Fibroblast of skin of right quadriceps (primary cell): ENCODE measurements at regions not wholly inside any gene's neighbourhood (a gene's known extent, or its start where the extent isn't known, plus 50 kb on each side); places are given as distances from the start of the nearest gene placed in this dataset.
"Not testable (repeated sequence)": the region's sequence is repeated elsewhere in the genome, so short reads cannot be mapped to it uniquely, and the experiment has no call there.

Experiments
- DNase-seq: peaks from one replicate; pipeline ENCODE4 v3.0.0-alpha.2; 2013

DNA sequence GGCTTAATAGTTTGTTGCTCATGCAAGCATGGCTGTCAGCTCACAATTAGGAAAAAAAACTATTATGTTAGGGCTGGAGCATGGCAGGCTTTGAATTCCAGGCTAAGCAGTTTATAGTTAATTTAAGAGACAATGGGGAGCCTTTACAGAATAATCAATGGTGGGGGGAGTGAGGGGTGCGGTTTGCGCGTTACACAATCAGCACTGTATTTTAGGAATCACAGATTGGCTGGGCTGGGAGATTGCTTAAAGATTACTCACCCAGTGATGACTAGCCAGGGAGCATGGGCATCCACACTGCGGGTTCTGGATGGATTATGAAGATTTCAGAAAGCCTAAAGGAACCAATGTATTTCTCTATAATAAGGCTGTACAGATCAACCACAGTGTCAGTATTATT lies 186.6 kb downstream of the SOX3 start:
- DNase-seq = no peak

DNA sequence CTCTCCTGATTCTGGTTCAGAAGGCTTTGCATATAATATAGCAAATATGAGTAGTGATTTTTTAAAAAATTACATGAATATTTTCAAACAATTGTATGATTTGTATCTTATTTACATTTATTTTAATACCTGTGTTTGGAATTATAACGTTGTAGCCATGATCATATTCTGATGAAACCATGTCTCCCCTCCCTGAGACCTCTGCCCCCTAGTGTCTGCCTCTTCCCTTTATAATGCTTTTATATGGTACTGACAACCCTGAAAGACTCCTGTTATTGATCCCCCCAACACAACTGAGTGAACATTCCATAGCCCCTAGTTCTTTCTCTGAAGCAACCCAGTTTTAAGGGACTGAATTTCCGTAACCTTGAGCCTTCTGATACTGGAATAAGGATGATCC lies 187.4 kb downstream of the SOX3 start:
- no peak for DNase-seq

DNA sequence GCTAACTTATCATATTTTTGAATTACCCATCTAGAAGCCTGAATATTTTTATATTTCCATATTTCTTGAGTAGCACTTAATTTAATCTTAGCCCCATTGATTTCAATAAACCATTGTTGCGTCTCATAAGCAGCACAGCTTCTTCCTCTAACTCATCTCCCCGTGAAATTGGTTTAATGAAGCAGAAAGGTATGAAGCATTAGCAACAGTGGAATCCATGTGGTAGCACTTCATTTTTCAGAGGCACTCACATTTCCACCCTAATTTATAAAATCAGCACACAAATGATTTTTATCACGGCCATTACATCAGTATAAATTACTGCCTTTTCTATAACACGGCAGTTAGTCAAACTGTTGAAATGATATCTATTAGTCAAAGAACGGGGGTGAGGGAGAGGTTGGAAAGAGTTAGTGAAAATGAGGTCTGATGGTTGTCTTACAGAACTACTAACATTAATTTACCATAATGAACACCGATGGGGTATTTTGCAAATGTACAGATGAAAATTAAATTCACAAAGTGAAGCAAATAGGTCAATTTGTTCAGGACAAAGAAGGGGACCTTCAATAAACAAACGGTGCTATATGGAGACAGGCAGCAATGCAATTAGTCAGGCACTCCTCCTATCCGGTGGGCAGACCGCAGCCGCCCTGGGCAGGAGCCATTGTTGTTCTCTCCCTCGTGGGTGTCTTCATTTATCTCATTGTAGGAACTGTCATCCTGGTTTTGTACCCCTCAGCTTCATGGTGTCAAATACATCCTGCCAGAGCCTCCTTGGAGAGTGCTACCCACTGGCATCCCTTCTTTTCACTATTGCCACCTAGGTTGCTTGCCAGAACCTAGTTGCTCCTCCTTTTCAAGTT lies 205.7 kb downstream of the SOX3 start:
- no peak for DNase-seq

DNA sequence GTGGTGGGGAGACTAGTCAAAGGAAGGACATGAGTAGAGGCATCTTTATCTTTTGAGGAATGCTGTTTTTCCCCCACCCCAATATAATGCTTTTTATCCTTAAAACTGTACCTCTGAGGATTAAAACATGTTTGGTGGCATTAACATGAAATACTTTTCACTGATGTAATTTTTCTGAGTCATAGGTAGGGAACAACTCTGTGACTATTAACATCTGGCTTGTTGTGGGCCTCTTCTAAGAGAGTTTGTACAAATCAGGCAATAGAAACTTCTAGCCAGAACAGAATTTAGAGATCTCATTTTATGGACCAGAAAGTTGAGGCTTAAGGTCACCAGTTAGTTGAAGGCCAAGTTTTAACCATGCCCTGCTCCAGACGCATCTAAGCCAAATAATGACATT lies 207.6 kb downstream of the SOX3 start:
- no peak for DNase-seq

DNA sequence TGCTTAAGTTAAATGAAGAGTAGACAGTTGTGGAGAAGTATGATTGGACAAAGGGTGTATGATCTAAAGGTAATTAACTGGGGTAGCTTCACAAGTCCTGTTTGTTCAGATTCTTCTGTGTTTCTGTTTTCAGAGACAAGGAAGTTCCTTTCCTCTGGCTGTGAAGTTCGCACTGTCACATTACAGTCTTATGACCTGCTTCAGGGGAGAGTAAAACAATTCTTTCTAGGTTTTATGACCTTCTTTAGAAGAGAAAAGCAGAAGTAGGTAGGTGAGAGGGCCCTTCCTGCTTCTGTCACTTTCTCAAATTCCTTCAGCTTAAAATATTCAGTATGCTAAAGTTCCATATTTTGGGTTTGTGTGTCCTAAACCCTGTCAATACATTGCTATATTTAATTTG lies 211.9 kb downstream of the SOX3 start:
- DNase-seq = no peak

DNA sequence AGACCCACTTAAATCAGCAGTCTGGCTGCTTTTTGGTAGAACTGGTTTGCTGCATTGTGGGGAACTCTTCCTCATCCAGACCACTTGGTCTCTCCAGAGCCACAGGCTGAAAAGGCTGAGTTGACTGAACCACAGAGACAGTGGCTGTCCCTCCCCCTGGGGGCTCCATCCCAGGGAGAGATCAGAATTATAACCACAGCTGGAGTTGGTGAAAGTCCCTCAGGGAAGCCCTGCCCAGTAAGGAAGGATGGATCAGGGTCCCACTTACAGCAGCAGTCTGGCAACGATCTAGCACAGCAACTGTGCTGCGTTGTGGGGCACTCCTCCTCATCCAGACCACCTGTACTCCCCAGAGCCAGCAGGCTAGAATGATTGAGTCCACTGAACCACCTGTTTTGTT lies 212.7 kb downstream of the SOX3 start:
- no peak for DNase-seq

DNA sequence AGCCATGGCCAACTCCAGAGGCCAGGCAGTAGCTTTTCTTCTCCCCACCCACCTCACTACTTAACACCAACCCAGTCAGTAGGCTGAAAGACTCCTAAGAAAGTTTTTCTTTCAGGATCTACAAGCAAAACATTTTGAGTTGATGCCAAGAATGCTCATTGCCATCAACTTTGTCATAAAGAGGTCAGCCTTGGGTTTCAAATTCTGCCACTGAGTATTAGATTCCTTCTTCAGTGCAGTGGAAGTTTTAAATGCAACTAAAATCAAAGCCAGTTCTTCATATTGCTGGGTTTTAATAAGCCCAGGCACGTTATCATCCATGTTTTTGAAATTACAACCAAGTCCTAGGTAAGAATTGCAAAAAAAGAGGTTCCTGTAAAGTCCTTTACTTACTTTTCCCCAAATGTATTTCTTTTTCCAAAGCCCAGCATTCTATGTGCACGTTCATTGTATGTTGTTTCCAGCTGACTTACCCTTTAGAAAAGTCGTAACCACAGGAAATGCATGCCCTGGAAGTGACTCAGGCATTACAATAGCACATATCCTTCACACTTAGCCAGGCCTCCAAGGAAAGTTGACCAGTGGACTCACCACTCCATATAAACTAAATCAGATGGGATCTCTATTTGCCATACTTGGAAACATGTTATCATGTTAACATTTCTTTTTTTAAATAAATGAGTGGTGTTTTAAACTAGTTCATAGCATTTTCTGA lies 229.9 kb downstream of the SOX3 start:
- peak; percentile 41 for DNase-seq

DNA sequence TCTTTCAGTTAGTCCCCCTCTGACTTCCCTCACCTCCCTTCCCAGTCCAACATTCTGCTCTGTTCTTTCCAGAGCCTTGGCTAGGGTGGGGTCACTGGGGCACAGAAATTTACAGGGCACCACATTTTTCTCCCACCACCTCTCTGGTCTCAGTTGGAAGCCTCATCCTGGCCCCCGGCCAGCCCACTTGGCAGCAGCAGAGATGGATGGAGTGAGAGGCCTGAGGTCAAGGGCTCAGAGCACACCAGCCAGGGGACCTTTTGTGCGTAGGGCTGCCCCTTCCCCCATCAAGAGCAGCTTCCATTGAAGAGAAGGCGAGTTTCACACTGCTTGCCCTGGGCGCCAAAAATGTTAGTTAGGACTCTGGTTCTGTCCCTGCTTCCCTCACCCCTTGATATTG lies 230.9 kb downstream of the SOX3 start:
- DNase-seq = no peak

DNA sequence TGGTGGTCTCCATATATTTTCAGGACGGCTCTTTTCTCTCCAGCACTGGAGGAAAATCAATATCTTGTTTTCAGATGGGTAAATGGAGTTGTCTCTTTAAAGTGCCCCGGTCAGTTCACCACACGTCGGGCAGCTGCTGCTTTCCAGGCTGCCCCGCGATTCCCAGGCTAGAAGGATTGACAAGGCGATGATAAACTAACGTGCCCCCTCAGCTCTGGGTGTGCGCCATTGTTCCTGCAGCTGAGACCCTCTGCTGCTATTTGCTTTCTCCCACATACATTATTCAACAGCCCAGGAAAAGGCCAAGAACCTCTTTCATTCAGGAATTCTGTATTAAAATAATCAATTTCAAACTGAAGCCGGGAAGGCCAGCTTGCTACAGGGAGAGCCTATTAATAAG lies 254.5 kb downstream of the SOX3 start:
- no peak for DNase-seq

DNA sequence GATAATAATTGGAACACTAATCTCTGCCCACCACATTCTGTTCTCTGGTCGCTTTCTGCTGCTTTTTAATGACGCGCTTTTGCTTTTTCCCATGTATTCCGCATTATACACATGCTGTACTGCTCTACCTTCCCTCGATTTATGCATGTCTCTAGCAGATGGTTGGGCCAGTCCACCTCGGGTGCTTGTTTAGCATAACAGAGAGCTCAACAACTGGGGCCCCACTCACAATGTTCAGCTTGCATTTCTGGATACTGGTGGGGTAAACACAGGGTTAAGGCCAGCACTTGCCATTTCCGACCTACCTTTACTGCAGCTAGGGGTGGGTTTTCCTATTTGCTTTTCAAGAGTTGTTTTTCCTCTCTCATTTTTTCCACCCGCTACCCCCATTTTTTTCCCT lies 255.8 kb downstream of the SOX3 start:
- no peak for DNase-seq

DNA sequence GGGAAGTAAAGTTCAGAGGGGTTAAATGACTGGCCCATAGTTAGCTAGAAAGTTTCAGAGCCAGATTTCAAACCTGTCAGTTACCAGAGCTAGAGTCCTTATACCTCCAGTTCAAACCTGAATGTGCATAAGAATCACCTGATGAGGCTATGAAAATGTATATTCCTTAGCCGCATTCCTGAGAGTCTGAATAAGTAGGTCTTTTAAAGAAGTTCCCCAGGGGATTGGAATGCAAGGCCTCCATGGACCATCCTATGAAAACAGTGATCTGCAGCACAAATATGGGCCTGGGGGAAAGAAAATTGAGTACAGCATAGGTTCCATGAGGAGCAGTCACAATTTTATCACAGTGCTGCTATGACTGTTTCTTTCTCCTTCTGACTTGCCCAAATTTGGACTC lies 263.9 kb upstream of the CXorf66 start:
- DNase-seq = no peak

DNA sequence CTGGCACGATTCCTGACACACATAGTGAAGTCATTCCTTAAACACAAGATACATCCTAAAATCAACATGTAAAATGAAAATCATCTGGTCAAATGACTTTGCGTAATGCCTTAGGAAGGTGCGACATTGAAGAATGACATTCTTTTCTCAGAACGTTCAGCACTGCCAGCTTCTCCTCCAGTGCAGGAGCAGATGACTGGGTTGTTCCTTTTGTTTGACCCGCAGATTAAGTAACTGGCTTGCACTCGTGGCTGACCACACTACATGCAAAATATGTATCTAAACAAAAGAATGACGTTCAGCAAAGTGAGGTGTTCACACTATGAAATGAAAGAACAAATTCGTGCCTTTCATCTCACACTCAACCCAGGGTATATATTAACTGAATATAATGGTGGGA lies 260.7 kb upstream of the CXorf66 start:
- not testable (repeated sequence) for DNase-seq

DNA sequence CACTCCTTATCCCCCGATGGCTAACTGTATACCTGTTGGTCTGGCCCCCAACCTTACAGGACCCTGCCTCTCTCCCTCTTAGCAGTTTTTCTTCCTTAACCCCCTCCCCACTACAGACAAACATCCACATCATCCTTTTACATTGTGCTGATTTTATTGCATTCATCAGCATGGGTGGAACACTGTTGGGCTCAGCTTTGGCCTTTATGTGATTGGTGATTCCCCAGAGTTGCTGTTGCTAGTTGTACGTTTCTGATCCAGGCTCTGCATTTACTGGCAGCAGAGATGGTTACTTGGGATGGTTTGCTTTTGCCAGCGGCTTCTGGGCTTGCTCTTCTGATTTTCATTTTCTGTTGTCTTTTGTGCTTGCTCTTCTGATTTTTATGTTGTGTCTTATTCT lies 250.6 kb upstream of the CXorf66 start:
- not testable (repeated sequence) for DNase-seq

DNA sequence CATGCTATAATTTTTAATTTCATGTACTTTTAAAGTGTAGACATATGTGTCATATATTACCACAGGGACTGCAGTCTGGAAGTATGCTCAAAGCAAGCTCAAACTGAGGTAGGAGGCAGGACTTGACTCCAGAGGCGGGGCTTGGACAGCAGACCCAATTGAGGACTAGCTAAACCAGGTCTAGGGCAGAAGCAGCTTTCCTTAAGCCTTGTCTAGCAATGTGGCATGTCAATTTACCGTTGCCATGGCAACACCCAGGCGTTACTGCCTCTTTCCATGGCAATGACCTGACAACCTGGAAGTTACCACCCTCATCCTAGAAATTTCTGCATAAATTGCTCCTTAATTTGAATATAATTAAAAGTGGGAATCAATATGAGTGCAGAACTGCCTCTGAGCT lies 249.2 kb upstream of the CXorf66 start:
- not testable (repeated sequence) for DNase-seq

DNA sequence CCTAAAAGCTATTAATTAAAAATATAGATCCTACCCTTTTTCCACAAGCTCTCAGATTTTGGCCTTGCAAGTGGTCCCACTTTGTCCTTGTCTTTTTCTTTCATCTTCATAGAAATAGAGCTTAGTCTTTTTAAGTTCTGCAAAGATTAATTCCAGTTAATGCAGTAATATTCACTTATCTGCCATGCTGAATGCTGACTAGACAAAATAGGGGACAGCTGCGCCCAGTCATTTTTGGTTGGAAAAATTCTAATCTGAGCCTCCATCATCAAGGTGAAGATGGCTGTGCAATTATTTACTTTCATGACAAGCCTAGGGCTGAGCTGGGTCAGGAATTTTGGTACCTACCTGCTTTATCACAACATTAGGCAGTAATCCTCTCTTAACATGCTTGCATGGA lies 241.3 kb upstream of the CXorf66 start:
- no peak for DNase-seq

DNA sequence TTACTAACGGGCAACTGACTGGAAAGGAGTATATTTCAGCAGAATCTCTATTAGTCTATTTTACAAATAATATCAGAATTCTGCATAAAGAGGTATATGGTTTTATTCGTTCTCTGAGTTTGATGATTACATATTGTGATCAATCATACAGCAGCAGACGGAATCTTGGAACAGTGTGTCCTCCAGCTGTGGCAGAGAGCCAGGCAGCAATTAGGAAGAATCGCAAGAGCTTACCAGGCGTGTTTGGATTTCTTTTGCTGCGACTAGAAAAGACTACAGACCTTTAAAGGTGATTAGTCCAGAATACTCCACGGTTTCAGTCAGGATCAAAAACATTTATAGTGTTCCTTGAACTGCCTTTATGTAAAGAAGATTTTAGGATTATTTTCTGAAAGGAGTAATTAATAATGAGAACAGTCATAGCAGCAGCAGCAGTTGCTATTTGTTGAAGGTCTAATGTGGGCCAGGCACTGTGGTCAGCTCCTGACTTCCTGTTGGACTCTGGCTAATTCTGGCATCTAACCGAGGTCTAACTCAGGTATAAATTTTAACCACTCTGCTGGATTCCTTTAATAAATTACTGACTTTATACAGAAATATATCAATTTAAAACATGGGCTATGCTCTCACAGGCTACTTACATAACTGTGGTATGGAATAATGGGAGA lies 225.3 kb upstream of the CXorf66 start:
- no peak for DNase-seq

DNA sequence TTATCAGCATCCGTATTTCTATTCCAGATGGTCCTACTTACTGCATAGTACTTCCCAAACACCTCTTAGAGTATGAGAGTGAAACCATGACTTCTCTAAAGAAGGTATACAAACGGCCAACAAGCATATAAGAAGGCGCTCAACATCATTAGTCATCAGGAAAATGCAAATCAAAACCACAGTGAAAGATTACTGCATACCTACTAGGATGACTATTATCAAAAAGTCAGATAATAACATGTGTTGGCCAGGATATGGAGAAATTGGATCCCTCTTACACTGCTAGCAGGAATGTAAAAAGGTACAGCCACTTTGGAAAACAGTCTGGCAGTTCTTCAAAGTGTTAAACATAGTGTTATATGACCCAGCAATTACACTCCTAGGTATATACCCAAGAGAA lies 215.3 kb upstream of the CXorf66 start:
- DNase-seq = peak; percentile 74

DNA sequence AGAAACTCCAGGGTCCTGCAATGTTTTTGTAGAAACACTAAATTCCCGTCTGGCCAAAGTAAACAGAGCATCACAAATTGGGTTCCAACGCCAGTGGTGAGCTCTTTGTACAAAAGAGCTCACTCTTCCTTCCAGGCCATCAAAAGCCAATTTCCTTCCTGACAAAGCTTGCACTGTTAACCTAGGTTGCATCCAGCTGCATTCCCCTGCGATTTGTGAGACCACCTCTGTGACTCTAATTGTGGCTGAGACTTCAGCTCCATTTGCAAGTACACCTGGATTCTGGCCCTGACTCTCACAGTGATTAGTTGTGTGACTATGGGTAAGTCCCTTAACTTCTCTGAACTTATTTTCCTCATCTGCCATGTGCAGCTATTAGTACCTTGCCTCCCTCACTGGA lies 212.5 kb upstream of the CXorf66 start:
- DNase-seq = no peak

DNA sequence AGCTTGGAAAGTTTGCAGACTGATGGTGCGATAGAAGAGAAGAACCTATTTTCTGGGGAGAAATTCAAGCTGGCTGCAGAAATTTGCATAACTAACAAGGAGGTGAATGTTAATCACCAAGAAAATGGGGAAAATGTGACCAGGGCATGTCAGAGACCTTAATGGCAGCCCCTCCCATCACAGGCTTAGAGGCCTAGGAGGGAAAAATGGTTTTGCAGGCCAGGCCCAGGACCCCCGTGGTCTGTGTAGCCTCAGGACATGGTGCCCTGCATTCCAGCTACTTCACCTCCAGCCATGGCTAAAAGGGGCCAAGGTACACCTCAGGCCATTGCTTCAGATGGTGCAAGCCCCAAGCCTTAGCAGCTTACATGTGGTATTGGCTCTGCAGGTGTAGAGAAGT lies 207.1 kb upstream of the CXorf66 start:
- no peak for DNase-seq

DNA sequence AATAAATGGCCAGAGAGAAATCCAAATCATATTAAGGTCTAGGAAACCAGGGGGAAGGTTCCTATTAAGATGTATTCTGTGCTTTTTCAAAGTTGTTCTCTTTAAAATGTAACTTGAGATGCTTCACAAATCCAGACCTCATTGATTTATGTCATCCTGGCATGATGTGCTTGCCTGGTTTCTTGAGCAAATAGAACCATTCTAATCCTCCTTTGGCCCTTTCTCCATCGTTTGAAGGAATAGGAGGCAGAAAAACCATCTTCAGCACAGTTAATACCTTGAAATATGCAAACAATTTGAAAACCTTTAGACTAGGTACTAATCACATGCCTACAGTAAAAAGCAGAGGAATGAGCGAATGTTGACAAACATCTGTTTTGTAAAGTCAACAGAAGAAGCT lies 202.2 kb upstream of the CXorf66 start:
- DNase-seq = no peak

DNA sequence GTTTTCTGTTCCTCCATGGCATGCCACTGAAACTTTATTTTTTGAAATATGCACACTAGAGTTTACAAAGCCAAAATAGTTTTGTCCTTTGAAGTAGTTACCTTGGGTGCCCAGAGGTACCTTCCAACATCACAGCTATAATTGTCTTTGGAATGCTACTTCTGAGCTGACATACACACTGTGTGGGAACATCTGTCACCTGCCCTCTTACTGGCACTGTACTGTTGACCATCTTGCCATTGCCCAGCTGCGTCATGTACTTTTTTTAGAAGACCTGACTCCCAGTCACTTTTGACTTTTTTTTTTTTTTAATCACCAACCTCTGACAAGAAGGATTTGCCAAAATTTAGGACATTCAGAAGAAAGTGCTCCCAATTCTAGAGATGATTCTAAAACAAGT lies 200.5 kb upstream of the CXorf66 start:
- DNase-seq = no peak

DNA sequence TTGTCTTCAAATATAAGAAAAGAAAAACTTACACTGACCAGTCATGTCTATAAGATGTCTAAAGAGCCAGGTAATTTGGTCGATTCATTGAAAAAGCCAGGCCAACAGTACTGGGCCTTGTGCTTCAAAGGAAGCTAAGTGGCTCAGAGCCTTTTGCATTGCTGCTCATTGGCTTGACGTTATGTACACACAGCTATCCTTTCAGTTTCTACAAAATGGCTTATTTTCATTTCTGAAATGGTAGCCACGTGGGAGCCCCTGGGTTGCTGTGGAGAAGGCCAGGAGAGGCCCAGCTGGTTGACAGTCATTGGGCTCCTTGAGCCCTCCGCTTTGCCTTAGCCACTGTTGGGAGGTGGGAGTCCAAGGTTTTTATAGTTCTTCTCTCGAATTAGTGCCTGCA lies 199.1 kb upstream of the CXorf66 start:
- no peak for DNase-seq

DNA sequence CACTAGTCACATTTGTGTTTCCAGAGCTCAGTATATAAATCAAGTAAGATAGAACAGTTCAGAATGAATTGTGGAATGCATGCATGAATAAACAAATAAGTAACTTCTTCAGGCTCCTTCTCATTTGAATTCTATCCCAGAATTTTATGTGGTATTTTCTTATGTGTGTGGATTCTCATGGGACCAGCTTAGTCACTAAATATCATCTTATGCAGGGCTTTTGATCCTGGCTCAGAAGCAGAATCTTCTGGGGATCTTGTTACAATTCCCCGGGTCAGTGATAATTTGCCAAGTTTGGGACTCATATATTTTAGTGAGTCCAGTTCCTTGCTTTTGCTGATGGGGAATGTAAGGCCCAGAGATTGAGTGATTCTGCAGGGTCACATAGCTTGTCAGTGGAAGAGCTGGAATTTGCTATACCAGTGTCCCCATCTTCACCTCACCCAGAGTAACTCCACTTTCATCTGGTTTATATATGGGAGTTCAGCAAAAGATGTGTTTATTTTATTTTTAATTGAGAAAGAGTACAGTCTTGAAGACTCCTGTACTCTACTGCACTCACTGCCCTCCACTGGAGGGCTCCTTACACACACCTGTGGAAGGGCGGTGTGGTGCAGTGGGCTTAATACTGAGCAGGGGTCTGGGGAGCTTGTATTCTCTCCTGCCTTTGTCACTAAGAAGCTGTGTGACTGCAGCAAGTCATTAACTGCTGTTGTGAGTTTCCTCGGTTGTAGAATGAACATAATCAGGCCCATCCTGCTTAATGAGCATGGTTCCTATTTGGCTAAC lies 198.2 kb upstream of the CXorf66 start:
- DNase-seq = peak; percentile 56
